VCaP (cell line): ENCODE measurements at regions not wholly inside any gene's neighbourhood (a gene's known extent, or its start where the extent isn't known, plus 50 kb on each side); places are given as distances from the start of the nearest gene placed in this dataset.

Experiments
- H3K27ac ChIP-seq: fragments of 450-650 bp; 2 replicates; pipeline ENCODE4 v1.5.1; 2017
- TF ChIP-seq, protein P1 (sequence below): fragments of 450-650 bp; conservative IDR thresholded peaks from 2 replicates; pipeline ENCODE4 v1.5.1; 2017; ENCODE audit warnings: mild to moderate bottlenecking, moderate library complexity

GRCh38 chr10:14413523-14413922, 82.8 kb upstream of the FRMD4A start:
- TF ChIP-seq, protein P1, sequence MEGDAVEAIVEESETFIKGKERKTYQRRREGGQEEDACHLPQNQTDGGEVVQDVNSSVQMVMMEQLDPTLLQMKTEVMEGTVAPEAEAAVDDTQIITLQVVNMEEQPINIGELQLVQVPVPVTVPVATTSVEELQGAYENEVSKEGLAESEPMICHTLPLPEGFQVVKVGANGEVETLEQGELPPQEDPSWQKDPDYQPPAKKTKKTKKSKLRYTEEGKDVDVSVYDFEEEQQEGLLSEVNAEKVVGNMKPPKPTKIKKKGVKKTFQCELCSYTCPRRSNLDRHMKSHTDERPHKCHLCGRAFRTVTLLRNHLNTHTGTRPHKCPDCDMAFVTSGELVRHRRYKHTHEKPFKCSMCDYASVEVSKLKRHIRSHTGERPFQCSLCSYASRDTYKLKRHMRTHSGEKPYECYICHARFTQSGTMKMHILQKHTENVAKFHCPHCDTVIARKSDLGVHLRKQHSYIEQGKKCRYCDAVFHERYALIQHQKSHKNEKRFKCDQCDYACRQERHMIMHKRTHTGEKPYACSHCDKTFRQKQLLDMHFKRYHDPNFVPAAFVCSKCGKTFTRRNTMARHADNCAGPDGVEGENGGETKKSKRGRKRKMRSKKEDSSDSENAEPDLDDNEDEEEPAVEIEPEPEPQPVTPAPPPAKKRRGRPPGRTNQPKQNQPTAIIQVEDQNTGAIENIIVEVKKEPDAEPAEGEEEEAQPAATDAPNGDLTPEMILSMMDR, result no peak
- H3K27ac ChIP-seq, result peak overlapping the region; percentile 17; the same call in 1 of the 2 replicates

- TF ChIP-seq, protein P1, result no peak
These were observed 81.9 kb upstream of the FRMD4A start for GRCh38 chr10:14412624-14413023.

DNA sequence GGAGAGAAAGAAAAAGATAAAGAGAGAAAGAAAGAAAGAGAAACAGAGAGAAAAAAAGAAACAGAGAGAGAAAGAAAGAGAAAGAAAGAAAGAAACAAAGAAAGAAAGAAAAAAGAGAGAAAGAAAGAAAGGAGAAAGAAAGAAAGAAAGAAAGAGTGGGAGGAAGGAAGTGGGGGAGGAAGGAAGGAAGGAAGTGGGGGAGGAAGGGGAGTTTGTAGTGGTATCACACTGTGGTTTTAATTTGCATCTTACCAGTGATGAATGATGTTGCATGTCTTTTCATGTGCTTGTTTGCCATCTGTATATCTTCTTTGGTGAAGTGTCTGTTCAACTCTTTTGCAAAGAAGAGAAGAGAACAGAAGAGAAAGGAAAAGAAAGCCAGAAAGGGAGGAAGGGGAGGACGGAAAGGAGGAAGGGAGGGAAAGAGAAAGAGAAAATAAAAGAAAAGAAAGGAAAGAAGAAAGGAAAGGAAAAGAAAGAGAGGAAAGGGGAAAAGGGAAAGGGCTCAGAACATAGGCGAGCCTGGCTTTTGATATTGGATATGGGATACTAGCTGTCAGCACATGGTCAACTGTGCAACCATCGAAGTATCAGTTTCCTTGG, 79.2 kb upstream of the FRMD4A start:
- TF ChIP-seq, protein P1, result no peak
- H3K27ac ChIP-seq, result no peak overlapping the region

More at GRCh38 chr10:14412624-14413023, 81.9 kb upstream of the FRMD4A start:
- no peak overlapping the region for H3K27ac ChIP-seq

- peak overlapping the region; percentile 96 for H3K27ac ChIP-seq
- TF ChIP-seq, protein P1, result no peak
These were observed 78.5 kb upstream of the FRMD4A start for GRCh38 chr10:14409247-14409646.

- peak overlapping the region; percentile 96 for H3K27ac ChIP-seq
- TF ChIP-seq, protein P1, result no peak
These were observed 77.4 kb upstream of the FRMD4A start for GRCh38 chr10:14408139-14408538.

DNA sequence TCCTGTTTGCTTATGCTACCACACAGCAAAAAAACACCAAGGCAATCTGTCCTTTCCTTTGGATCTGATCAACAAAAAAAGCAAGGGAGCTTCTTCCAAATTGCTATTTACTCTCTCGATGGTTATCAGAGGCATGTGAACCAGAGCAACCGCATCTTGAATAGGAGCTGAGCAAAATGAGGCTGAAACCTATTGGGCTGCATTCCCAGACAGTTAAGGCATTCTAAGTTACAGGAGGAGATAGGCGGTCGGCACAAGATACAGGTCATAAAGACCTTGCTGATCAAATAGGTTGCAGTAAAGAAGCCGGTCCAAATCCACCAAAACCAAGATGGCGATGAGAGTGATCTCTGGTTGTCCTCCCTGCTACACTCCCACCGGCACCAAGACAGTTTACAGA, 76.8 kb upstream of the FRMD4A start:
- TF ChIP-seq, protein P1, result no peak
- H3K27ac ChIP-seq, result peak overlapping the region; percentile 96

DNA sequence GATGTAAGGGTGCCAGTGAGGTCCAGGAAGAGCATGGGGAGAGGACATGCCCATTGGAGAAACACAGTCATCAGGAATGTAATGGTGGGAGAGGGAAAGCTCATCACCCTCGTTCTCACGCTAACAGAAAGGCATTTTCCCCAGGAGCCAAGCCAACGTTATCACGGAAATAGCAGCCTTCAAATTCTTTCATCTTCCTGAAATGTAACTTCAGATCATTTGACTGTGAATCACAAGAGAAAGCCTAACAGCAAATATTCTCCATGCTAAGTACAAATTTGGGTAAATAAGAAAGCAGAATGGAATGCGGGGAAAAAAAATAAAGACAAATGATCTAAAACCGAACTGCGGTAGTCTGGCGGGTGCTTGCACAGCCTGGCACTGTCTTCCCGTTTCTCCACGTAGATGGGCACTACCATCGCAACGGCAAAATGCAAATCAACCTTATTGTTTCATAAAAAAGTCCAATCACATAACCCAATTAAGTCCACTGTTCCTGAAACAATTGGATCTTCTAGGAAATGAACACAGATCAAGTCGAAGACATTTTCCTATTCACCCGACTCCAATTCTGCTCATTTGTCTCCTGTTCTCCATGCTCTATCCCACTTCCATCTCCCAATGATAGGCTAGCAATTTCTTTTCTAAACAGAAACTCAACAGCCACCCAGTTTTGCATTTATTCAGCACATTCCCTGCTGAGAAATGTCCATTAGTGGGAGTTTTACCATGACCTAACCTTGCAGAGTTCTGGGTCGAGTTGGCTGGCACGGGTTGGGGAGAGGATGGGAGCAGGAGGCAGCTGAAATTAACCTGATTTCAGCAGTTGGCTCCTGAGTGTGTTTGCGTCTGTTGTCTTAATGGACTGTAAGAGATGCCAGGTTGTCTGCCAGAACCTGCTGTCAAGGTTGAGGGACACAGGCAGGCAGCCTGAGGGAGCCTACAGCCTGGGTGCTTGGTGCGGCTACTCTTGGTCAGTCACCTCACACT, 74.6 kb upstream of the FRMD4A start:
- TF ChIP-seq, protein P1, result no peak
- peak overlapping the region; percentile 96; the same call in 1 of the 2 replicates for H3K27ac ChIP-seq
